A673 (cell line): ENCODE measurements at regions not wholly inside any gene's neighbourhood (a gene's known extent, or its start where the extent isn't known, plus 50 kb on each side); places are given as distances from the start of the nearest gene placed in this dataset.
A peak's percentile ranks its signal among the peaks of the same experiment; 100 is the strongest.

Experiments used
- BruUV-seq: library from RNA; stranded (reverse); fragments of 400-500 nt; replicated peaks from 2 replicates; lab custom pipeline; 2021; lab: Mats Ljungman, UMichigan
- CTCF ChIA-PET: fragments of 300-600 bp; sonication (Branson Sonifier 250); formaldehyde crosslinking; loops from one replicate; lab custom pipeline; 2022; ENCODE audit warnings: antibody characterized with exemption; lab: Charles Lee
- POLR2A ChIA-PET: fragments of 300-600 bp; sonication (Branson Sonifier 250); formaldehyde crosslinking; loops from one replicate; lab custom pipeline; 2022; ENCODE audit warnings: antibody characterized with exemption; ENCODE audit not compliant: low non-redundant PET; lab: Charles Lee
- DNase-seq: peaks from one replicate; pipeline ENCODE4 v3.0.0-alpha.2; 2015; ENCODE audit warnings: low spot score
- H3K27ac ChIP-seq: fragments of 200-600 bp; sonication (generic); 2 replicates; pipeline ENCODE4 v1.5.1; 2016; ENCODE audit warnings: mixed run types, low read depth, mild to moderate bottlenecking, mixed read lengths, antibody characterized with exemption, low read length; ENCODE audit not compliant: poor library complexity, severe bottlenecking
- H3K27me3 ChIP-seq: fragments of 200-600 bp; sonication (generic); replicated peaks from 2 replicates; pipeline ENCODE4 v1.6.1; 2017; ENCODE audit warnings: mixed run types, low read depth, mild to moderate bottlenecking, mixed read lengths, antibody characterized with exemption, low read length; ENCODE audit not compliant: insufficient read depth, poor library complexity
- H3K36me3 ChIP-seq: fragments of 200-600 bp; sonication (generic); 2 replicates; pipeline ENCODE4 v1.6.1; 2016; ENCODE audit warnings: mixed run types, mild to moderate bottlenecking, mixed read lengths, antibody characterized with exemption, low read length; ENCODE audit not compliant: insufficient read depth, poor library complexity, severe bottlenecking
- H3K4me1 ChIP-seq: fragments of 200-600 bp; sonication (generic); 2 replicates; pipeline ENCODE4 v1.6.1; 2017; ENCODE audit warnings: mixed run types, mild to moderate bottlenecking, mixed read lengths, antibody characterized with exemption, low read length; ENCODE audit not compliant: insufficient read depth, poor library complexity, severe bottlenecking
- H3K4me3 ChIP-seq: fragments of 200-600 bp; sonication (generic); 2 replicates; pipeline ENCODE4 v1.5.1; 2016; ENCODE audit warnings: low read depth, mixed run types, mild to moderate bottlenecking, mixed read lengths, low read length; ENCODE audit not compliant: poor library complexity, severe bottlenecking
- H3K9me3 ChIP-seq: fragments of 200-600 bp; sonication (generic); 2 replicates; pipeline ENCODE4 v1.6.1; 2016; ENCODE audit warnings: mixed run types, low read depth, mild to moderate bottlenecking, mixed read lengths, antibody characterized with exemption, low read length; ENCODE audit not compliant: poor library complexity, severe bottlenecking
- EZH2 ChIP-seq: fragments of 200-600 bp; sonication (generic); IDR thresholded peaks from 2 replicates; pipeline ENCODE4 v1.6.1; 2017; ENCODE audit warnings: borderline replicate concordance, low read depth, mild to moderate bottlenecking, mixed read lengths, antibody characterized with exemption, low read length; ENCODE audit not compliant: poor library complexity, severe bottlenecking
- intact Hi-C: fragments of 100-400 bp; cut with micrococcal nuclease; formaldehyde crosslinking; loops from one replicate; pipeline ENCODE4 v1.10.0; 2022; ENCODE audit not compliant: unreplicated experiment
- TF ChIP-seq, protein P1 (sequence below): fragments of 300-800, 200-600 bp; sonication (generic); conservative IDR thresholded peaks from 2 replicates; pipeline ENCODE4 v1.5.1; 2017; ENCODE audit warnings: low read depth, mild to moderate bottlenecking, antibody characterized with exemption, low read length, moderate library complexity, mixed read lengths

DNA sequence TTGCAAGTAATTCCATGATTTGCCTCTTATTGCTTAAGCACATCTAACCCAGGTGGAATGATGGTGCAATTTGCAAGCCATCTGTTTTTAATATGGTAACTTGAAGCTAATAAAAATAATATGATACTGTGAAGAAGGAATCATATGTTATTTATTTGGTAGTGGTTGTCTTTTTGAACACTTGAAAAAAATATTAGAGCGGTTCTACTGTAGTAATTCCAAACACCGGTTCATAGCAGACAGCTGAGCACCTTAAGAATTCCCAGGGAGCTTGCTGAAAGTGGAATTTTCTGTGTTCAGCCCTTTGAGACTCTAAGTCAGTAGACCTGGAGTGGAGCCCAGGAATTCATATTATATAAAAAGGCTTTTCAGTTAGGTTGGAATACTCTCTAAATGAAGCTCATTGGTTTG, 687.4 kb downstream of the EDEM1 start:
- Histone ChIP-seq H3K36me3 (no peaks in the 10 kb centered on the region), H3K27ac (no peak overlapping the region), H3K9me3 (no peaks in the 10 kb centered on the region), H3K4me3 (no peak overlapping the region), H3K4me1 (no peaks in the 10 kb centered on the region), H3K27me3 (peaks cover 2% of the 10 kb centered on the region)
- DNase-seq = no peak
- ChIA-PET POLR2A (no interaction called here), CTCF (no interaction called here)
- no peak for TF ChIP-seq EZH2
- TF ChIP-seq, protein P1, sequence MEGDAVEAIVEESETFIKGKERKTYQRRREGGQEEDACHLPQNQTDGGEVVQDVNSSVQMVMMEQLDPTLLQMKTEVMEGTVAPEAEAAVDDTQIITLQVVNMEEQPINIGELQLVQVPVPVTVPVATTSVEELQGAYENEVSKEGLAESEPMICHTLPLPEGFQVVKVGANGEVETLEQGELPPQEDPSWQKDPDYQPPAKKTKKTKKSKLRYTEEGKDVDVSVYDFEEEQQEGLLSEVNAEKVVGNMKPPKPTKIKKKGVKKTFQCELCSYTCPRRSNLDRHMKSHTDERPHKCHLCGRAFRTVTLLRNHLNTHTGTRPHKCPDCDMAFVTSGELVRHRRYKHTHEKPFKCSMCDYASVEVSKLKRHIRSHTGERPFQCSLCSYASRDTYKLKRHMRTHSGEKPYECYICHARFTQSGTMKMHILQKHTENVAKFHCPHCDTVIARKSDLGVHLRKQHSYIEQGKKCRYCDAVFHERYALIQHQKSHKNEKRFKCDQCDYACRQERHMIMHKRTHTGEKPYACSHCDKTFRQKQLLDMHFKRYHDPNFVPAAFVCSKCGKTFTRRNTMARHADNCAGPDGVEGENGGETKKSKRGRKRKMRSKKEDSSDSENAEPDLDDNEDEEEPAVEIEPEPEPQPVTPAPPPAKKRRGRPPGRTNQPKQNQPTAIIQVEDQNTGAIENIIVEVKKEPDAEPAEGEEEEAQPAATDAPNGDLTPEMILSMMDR = no peak
- intact Hi-C loops = no loop called here
- no TSS peak for BruUV-seq

DNA sequence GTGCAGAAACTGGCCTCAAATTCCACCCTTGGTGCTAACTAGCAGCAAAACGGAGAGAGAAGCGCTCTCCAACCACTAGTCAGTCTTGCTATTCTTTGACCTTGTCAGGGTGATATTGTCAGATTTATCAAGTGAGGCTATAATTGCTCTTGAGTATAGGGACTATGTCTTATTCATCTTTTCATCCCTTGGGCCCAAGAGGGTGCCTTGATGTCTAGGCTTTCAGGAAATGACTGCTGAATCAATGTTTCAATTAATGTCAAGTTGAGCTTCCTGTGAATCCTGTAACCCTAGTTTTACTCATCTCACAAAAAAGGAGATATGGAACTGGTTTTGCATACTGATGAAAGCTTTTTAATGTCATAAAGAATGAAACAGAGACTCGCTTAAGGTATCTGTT, 701.3 kb downstream of the EDEM1 start:
- peaks cover 39% of the 10 kb centered on the region for H3K4me1 ChIP-seq
- TF ChIP-seq, protein P1 = no peak
- TF ChIP-seq EZH2 = no peak
- H3K27me3 ChIP-seq = no peaks in the 10 kb centered on the region
- no peaks in the 10 kb centered on the region for H3K36me3 ChIP-seq
- CTCF ChIA-PET = no interaction called here
- no peaks in the 10 kb centered on the region for H3K9me3 ChIP-seq
- BruUV-seq = no TSS peak
- intact Hi-C loops = no loop called here
- H3K4me3 ChIP-seq = peak overlapping the region; percentile 26
- peak; percentile 92 for DNase-seq
- H3K27ac ChIP-seq = peak overlapping the region; percentile 21
- POLR2A ChIA-PET = no interaction called here

DNA sequence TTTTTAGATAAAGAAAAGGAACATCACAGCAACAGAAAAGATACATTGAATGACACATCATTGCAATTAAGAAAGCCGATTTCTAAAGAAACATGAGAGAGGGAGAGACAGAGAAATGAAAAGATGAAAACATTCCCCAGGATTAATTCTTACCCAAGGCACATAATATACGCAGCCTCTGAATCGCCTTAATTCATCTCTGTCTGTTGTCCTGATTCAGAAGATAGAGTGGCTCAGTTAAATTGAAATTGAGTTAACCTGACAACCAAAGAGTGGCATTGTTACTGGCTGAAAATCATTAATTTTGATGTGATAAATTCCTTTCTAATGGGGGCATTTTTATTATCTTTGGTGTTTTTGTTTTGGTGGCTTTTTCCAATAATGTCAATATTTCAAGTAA, 701.9 kb downstream of the EDEM1 start:
- BruUV-seq = no TSS peak
- ChIA-PET CTCF (no interaction called here), POLR2A (no interaction called here)
- TF ChIP-seq, protein P1 = no peak
- no peak for TF ChIP-seq EZH2
- H3K27ac ChIP-seq = peak overlapping the region; percentile 21
- H3K4me1 ChIP-seq = peaks cover 39% of the 10 kb centered on the region
- H3K4me3 ChIP-seq = peak overlapping the region; percentile 26
- DNase-seq = peak; percentile 56
- H3K9me3 ChIP-seq = no peaks in the 10 kb centered on the region
- intact Hi-C loops = no loop called here
- no peaks in the 10 kb centered on the region for H3K36me3 ChIP-seq
- H3K27me3 ChIP-seq = no peaks in the 10 kb centered on the region
